Stimulated activated CD4-positive, alpha-beta T cell treated with anti-CD3 and anti-CD28 coated beads, Interleukin-4, amount 100 ng/mL, for 48 hours (primary cell): ENCODE measurements at regions not wholly inside any gene's neighbourhood (a gene's known extent, or its start where the extent isn't known, plus 50 kb on each side); places are given as distances from the start of the nearest gene placed in this dataset.

ENCODE experiments used
- DNase-seq, 2 donors: peaks; one replicate each; pipeline ENCODE4 v3.0.0-alpha.2; 2020; ENCODE audit warnings: low read depth in 2 of 2

DNA sequence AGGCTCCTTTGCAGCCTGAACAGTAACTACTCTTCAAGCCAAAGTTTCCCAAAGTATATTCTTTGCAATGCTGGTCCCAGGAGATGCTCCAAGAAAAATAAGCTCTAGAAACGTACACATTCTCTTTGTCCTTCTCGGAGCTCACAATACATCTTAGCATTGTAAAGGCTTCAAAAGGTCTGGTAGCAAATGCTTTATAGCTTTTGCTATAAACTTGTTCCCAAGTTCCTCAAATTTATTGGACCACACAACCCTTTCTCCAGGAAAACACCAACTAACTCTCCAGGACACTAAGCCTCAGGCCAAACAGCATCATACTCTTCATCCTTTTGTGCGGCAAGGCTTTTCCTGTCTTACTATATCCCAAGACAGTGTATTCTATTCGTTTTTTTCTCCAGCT, 455.6 kb upstream of the PROK2 start:
- DNase-seq: no peak

DNA sequence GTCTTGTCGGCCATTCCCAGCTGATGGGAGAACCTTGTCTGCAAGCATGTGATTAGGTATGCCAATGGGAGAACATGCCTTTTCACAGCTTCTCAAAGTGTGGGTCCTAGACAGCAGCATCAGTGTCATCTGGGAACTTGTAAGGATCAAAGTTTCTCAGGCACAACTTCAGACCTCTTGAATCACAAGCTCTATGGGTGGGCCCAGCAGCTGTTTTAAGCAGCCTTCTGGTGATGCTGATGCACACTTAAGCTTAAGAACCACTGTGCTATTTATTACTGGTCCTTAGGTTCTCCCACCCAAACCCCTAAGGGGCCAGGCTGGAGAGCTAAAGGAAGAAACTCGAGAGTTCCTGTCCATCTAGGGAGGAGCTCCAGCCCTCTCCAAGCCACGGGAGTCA, 453.9 kb upstream of the PROK2 start:
- no peak for DNase-seq

DNA sequence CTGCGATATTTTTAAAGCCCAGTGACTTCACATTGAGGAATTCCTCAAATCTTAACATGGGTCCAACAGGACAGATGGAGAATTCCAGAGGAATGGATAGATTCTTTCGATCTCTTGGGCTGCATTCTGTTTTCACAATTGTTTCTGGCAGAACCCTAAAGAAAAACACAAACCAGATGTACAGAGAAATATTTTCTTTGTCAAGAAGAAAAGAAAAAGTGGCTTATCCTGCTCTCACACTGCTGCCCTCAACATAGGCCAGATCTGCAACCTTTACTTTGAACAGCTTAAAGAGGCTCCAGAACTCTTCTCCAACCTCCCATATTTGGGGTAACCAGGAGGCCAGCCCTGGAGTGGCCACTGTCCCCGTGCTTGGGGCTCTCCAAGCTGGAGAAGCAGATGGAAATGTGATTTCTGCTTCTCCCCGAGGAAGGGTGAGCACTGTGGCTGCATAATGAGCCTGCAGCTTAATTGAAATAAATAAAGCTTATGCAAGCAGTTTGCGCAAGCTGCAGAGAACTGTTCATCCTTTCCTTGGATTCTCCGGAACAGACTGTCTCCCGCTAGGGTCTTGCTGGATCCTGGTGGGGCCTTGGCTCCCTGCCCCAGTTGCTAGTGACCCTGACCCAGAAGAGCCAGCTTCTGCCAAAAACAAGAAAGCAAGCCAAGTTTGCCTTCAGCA, 453.2 kb upstream of the PROK2 start:
- no peak for DNase-seq

DNA sequence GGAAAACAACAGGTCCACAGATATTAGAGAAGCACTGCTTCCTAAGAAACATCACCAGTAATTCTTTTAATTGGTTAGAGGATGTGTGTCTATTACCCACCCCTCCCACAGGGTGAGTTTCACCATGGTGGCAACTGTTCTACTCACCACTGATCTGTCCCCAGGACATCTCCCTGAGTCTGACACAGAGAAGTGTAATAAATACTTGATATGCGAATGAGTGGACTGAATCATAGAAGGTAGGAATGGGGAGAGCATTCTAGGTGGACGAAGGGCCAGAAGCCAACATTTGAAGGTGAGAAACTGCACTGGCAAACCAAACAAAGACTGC, 452.7 kb upstream of the PROK2 start:
- no peak for DNase-seq

DNA sequence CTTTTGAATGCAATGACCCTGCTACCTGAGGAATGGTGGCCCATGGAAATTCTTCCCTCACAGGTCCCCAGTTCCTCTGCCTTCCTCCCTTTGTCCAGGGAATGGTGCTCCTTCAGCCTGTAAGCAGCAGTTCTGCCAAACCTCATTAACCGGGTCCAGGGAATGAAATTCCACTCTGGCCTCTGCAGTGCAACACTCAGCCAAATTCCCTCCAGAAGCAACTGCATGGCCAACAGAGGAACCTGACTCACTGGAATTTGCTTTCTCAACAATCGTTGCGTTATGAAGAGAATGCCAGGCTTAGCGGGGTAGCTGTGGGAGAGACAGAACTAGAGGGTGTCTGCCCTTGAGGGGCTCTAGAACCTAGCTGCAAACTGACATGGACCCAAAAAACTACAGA, 449.4 kb upstream of the PROK2 start:
- no peak for DNase-seq

DNA sequence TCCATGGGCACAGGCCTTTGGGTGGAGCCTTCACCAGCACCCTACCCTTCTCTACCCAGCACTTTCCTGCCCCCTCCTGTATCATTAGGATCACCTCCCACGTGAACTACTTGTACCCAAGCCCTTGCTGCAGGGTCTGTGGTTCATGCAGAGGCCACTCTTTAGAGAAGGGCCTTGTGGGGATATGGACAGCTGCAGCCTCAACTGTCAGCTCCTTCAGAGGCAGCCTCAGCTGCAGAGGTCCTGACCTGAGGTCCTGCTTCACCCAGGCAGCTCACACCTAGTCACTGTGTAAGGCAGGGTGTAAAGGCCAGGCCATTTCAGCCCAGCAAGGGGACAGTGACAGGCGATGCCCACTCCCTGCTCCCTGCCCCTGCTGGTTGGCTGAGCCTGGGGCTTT, 448.6 kb upstream of the PROK2 start:
- DNase-seq: no peak

DNA sequence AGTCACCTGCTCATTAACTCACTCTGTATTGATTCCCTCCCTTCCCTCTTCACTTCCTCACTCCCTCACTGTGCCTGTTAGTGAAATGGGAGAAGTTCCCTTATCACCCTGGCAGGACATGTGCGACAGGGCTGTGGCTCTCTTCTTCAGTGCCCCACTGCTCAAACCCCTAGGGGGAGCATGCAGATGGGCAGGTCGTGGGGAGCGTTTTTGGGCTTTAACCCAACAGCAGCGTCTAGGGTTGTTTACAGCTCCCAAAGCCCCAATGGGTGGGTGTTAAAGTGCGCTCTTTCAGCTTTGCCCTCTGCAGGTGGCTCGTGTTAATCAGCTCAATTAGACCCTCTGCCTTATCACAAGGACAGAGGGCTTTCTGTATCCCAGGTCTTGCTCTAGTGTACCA, 447.8 kb upstream of the PROK2 start:
- no peak for DNase-seq

DNA sequence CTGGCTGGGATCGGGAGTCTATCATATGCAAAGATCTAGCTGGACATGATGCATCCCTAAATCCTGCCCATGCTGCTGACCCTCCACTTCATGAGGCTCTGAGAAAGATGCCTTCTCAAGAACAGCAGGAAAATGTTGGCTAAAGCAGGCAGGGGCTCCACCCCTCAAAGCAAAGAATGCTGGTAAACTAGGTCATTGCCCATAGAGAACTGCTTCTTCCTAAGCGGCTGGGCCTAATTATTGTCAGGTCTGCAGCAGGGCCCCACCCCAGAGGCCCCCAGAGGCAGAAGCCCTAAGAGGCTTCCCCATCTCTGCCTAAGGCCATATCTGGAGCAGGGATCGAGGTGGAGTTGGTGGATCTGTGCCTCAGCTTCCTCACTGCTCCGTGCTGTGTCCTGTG, 447.4 kb upstream of the PROK2 start:
- no peak for DNase-seq

DNA sequence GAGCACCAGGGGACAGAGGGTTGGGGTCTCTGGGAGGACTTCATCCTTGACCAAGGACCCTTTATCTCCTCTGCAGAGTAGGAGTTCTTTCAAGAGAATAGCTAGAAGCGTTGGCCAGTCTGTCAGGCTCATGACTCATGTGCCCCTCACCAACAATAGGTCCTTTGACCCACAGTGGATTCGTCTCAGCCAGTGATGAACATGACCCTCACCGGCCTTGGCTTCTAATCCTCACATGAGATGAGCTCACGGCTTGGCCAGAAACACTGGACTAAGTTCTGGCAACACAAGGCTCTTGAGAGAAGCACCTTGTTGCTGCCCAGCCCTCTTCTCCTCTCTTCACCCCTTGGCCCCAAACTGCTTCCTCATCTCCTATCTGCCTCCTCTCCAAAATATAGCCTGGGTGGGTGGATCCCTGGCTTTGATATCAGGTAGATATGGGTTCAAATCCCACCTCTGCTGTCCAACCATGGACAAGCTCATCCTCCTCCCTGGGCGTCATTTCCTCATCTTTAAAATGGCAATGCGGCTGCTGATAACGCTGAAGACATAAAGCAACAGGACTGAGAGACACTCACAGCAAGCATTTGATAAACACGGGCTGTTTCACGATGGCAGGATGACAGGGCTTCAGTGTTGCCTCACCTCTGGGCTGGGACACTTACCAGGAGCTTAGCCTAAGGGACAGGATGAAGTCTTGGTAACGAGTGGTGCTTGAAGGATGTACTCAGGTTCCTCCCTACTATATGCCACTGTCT, 446.7 kb upstream of the PROK2 start:
- no peak for DNase-seq

DNA sequence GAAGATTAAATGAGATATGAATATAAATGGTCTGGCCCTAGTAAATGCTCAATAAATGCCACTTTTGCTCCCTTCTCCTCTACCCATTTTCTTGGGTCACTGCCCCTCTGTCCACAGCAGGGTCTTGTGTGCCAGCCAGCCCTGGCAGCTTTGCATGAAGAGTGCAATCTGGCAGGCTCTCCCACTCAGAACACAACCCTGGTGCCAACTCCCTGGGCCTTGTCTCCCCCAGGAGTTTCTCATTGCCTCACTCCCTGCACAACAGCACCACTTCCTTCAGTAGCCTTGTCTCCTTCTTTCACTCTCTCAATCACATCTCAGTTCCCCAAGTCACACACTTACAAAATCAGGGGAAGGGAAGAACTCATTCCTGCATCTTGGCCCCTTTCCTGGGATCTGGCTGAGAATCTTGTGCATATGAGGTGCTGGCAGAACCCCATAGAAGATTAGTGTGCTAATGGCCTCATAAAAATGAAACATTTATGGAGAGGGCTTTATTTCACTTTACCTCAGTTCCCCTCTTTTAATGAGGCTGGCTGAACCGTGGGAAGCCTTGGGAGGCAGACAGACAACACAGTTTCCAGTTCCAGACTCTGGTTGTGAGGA, 445.9 kb upstream of the PROK2 start:
- DNase-seq: no peak

DNA sequence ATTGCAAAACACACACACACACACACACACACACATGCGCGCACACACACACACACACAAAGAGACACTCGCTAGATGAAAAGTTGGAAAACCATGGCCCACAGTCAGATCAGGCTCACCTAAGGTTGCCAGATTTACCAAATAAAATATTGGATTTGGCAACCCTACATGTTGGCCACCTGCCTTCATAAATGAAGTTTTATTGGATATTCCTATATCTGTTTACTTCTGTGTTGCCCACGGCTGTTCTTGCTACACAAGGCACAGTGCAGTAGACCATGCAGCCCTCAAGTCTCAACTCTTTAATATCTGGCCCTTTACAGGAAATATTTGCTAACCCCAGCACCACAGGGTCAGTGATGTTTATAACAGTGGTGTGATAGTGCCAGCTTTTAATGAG, 445.0 kb upstream of the PROK2 start:
- no peak for DNase-seq

DNA sequence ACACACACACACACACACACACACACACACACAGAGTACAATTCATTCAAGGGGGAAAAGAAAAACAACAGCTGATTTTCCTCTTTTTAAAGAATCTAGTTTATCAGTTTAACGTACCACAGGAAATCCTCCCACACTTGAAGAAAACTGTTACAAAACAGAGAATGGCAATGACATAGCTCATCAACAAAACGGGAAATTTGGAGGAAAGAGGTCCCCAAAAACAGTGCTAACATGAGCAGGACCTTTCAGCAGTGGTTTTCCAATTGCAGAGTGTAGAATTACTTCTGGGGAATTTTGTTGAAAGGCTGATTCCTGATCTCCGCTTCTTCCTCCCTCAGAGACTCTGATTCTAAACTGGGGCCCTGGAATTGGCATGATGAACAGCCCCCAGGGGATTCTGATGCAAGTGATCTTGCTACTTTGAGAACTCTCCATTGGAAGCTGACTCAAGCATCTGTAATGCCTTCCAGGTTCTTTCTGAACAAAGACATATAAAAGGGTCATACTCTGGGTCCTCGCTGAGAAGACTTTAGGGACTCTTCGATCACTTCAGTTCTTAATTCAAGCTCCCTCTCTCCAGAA, 442.6 kb upstream of the PROK2 start:
- DNase-seq: no peak

DNA sequence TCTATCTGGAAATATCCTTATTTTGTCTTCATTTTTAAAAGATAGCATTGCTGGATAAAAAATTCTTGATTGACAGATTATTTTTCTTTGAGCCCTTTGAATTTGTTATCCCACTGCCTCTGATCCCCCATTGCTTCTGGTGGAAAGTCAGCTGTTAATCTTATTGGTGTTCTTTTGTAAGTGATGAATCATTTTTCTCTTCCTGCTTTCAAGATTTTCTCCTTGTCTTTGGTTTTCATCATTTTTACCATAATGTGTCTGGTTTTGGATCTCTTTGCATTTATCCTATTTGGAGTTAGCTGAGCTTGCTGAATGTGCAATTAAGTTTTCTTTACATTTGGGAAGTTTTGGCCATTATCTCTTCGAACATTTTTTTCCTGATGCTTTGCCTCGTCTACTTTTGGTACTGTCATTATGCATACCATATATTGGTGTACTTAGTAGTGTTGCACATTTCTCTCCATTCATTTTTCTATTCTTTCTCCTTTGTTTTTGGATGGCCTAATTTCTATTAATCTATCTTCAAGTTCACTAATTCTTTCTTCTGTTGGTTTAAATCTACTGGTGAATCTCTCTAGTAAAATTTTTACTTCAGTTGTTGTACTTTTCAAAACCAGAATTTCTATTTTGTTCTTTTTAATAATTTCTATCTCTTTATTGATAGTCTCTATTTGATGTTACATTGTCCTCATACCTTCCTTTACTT, 440.0 kb upstream of the PROK2 start:
- DNase-seq: no peak

DNA sequence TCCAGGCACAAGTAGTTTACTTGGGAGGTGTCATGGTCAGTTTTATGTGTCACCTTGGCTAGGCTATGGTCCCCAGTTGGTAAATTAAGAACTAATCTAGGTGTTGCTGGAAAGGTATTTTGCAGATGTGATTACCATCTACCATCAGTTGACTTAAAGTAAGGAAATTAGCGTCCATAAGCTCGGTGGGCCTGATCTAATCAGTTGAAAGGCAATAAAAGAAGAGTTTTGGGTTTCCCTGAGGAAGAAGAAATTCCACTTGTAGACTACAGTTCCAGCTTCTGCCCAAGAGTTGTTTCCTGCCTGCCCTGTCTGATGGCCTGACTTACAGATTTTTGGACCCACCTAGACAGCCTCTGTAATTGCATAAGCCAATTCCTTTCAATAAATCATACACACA, 438.7 kb upstream of the PROK2 start:
- DNase-seq: no peak

DNA sequence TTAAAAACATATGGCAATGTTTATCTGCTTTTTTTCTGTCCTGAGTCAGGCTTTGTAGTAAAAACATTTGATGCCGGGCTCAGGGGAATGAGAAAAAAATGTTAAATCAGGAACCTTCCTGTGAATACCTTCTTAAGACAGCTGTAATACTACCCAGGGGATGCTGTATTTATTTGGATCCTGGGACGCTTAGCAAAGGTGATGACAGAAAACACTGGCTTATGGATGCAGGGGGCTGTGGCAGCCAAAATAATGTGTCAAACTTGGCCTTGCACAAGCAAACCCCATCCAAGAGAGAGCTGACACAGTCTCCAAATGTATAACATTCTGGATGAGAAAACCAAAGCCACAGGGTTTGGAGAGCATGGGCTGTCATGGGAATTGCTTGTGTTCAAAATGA, 438.2 kb upstream of the PROK2 start:
- no peak for DNase-seq

DNA sequence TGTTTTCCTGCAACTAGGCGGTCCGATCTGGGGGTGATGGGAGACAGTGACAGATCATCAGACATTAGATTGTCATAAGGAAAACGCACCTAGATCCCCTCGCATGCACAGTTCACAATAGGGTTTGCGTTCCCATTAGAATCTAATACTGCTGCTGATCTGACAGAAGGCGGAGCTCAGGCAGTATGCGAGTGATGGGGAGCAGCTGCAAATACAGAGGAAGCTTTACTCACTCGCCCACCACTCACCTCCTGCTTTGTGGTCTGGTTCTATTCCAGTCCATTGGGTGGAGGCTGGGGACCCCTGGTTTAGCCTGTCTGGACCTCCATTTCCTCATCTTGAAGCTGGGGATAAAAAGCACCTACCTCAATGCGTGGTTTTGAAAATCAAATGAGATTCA, 437.5 kb upstream of the PROK2 start:
- no peak for DNase-seq

DNA sequence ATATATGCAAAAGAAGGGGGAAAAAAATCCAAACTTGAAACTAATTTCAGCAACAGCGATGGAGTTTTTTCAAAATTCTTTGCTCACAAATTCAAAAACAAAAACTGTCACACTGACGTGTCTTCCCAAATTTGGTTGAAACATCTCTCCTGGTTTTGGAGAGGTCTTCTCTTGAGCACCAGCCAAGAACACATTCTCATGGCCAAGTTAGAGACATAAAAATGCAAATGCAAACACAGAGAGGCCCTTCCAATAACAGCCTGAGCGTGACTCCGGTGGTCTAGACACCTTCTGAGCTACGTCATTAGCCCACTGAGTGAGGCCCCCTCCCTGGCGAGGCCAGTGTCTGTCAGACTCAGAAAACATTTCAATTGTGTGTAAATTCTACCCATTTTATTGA, 436.0 kb upstream of the PROK2 start:
- DNase-seq: no peak

DNA sequence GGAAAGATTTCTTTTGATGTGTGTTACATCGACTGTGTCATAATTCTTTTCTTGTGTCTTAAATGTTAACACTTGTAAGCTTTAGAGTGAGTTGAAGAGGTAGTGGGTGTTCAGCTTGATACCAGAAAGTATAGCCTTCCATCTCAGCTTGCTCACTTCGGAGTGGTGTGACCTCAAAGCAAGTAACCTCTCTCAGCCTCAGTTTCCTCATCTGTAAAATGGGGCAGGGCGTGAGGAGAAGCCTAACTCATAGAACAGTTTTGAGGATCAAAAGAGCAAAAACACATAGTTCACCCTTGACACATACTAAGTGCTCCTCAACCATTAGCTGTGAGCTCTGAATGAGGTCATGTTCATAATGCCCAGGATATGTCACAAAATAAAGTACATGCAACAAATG, 434.8 kb upstream of the PROK2 start:
- no peak for DNase-seq

DNA sequence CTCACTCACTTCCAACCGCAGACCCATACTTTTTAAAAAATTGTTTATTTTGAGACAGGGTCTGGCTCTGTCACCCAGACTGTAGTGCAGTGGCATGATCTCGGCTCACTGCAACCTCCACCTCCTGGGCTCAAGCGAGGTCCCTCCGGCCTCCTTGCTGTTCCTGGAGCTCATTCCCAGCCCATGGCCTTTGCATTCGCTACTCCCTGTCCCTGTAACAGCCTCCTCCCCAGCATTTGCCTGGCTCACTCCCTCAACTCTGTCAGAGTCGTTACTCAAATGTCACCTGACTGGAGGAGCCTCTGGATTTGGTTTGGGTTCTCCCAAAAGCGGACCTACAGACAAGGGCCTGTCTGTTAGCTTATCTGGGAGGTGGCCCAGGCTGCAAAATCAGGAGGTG, 432.6 kb upstream of the PROK2 start:
- no peak for DNase-seq

DNA sequence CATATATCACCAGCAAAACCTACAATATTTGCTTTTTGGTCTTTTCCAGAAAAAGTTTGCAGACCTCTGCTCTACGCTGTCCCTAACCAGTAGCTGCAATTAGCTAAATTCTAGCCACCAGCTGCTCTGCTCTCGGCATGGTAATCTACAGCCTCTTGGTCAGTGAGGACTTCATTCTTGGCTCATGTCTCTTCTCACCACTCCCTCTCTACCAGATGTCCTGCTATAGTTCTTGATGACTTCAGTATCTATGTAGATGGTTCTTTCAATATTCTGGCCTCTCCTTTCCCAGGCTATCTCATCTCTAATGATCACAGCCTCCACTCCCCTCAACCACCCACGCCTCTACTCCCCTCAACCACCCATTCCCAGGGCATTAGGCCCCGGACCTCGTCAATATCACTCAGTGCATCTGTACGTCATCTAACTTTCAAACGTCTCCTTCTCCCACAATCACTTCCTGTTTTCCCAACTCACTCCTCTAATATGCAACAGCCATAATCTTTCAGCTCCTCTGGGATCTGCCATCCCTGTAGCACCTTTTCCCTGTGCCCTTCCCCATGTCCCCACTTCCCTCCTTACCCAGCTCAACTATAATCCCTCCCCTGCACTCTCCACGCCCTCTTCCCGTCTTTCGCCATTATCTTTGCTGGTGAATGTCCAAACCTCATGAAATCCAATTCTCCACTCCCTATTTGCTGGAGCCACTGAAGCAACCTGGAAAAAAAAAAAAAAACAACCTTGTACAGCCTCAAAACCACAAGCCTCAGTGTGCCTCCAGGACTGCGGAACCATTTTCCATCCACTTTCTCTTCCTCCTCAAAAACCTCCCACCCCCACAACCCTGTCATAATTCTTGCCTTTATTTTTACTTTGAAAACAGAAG, 429.4 kb upstream of the PROK2 start:
- DNase-seq: no peak

DNA sequence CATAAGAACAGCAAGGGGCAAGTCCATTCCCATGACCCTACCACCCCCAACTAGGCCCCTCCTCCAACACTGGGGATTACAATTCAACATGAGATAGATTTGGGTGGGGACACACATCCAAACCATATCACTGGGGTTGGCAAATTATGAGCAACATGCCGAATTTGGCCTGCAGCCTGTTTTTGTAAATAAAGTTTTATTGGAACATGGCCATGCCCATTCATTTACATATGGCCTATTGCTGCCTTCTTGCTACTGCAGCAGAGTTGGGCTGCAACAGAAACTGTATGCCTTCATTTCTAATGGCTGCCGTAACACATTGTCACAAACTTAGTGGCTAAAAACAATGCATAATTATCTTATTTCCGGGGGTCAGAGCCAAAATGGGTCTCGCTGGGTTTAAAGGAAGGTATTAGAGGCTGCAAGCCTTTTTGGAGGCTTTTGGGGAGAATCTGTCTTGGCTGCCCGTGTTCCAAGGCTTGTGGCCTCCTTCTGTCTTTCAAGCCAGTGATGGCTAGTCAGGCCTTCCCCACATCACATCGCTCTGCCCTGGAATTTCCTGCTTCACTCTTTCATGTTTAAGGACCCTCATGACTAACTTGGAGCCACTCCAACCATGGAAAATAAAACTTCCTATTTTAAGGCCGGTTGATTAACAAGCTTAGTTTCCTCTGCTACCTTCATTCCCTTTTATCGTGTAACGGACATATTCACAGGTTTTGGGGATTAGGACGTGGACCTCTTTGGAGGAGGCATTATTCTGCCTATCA, 428.5 kb upstream of the PROK2 start:
- DNase-seq: no peak
